Breast epithelium (tissue), 3 donors: ENCODE measurements at regions not wholly inside any gene's neighbourhood (a gene's known extent, or its start where the extent isn't known, plus 50 kb on each side); places are given as distances from the start of the nearest gene placed in this dataset.

Source experiments
- POLR2A ChIP-seq: fragments of 450-650 bp; IDR thresholded peaks from one replicate; pipeline ENCODE4 v1.6.1; 2016; ENCODE audit warnings: antibody characterized with exemption, mild to moderate bottlenecking, moderate library complexity
- TF ChIP-seq, protein P1 (sequence below), 3 donors: fragments of 450-650 bp; IDR thresholded peaks; one replicate each; pipeline ENCODE4 v1.5.1; 2016 to 2017; ENCODE audit warnings: antibody characterized with exemption in 3 of 3, mild to moderate bottlenecking in 3 of 3, moderate library complexity in 3 of 3

DNA sequence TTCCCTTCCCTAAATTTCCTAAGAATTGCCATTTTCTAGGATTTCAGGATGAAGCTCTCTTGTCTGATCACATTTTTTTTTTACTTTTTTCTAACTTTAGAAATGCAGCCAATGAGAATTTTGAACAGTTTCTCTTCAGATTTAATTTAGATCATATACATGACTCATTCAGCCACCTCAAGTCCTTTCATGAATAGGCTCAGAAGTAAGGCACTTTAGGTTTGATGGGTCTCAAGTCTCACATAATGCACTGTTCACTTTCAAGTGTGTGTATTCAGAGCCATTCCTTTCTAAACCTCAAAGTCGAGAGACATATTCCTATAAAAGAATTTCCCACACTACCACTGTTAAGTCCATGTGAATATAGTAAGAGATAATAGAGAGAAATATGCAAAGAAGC, 614.1 kb upstream of the VRK2 start:
- TF ChIP-seq, protein P1, sequence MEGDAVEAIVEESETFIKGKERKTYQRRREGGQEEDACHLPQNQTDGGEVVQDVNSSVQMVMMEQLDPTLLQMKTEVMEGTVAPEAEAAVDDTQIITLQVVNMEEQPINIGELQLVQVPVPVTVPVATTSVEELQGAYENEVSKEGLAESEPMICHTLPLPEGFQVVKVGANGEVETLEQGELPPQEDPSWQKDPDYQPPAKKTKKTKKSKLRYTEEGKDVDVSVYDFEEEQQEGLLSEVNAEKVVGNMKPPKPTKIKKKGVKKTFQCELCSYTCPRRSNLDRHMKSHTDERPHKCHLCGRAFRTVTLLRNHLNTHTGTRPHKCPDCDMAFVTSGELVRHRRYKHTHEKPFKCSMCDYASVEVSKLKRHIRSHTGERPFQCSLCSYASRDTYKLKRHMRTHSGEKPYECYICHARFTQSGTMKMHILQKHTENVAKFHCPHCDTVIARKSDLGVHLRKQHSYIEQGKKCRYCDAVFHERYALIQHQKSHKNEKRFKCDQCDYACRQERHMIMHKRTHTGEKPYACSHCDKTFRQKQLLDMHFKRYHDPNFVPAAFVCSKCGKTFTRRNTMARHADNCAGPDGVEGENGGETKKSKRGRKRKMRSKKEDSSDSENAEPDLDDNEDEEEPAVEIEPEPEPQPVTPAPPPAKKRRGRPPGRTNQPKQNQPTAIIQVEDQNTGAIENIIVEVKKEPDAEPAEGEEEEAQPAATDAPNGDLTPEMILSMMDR (IDR thresholded peaks at IDR 0.05), result no peak
- TF ChIP-seq POLR2A, result no peak
